Gastroesophageal sphincter (tissue), 4 donors: ENCODE measurements at regions not wholly inside any gene's neighbourhood (a gene's known extent, or its start where the extent isn't known, plus 50 kb on each side); places are given as distances from the start of the nearest gene placed in this dataset.

Experiments used
- ATAC-seq: fragments of 150-250 bp; one replicate; pipeline ENCODE4 v1.9.1; 2016; ENCODE audit warnings: mild to moderate bottlenecking, moderate library complexity
- H3K27ac ChIP-seq, 4 donors: fragments of 200-600 bp; sonication (generic) in 3 of 4; 1 replicate in 3 of 4; 2 replicates in 1 of 4; pipeline ENCODE4 v1.5.1; 2016 to 2019
- H3K27me3 ChIP-seq: fragments of 200-600 bp; sonication (generic); one replicate; pipeline ENCODE4 v1.5.1; 2019
- H3K36me3 ChIP-seq, 2 donors: fragments of 200-600 bp; sonication (generic); one replicate each; pipeline ENCODE4 v1.5.1; 2019; ENCODE audit warnings: control low read depth in 1 of 2
- H3K4me1 ChIP-seq, 3 donors: fragments of 200-600 bp; sonication (generic); 1 replicate in 2 of 3; 2 replicates in 1 of 3; pipeline ENCODE4 v1.5.1; 2016 to 2019; ENCODE audit warnings: control low read depth in 2 of 3
- H3K4me3 ChIP-seq, 2 donors: fragments of 200-600 bp; sonication (generic); one replicate each; pipeline ENCODE4 v1.5.1; 2019; ENCODE audit warnings: mild to moderate bottlenecking in 1 of 2, moderate library complexity in 1 of 2
- H3K9me3 ChIP-seq, 3 donors: fragments of 200-600 bp; sonication (generic); one replicate each; pipeline ENCODE4 v1.5.1; 2017 to 2019; ENCODE audit warnings: control low read depth in 2 of 3
- CTCF ChIP-seq, 4 experiments: fragments of 200-600 bp in 2 of 4; fragments of 450-650 bp in 2 of 4; sonication (generic) in 1 of 4; IDR thresholded peaks; one replicate each; pipeline ENCODE4 v1.5.1; 2017 to 2019; ENCODE audit warnings: antibody characterized with exemption in 4 of 4, mild to moderate bottlenecking in 2 of 4, moderate library complexity in 2 of 4
- EP300 ChIP-seq: sonication (generic); formaldehyde crosslinking; IDR thresholded peaks from one replicate; pipeline ENCODE4 v1.6.1; 2017; ENCODE audit warnings: antibody characterized with exemption, mild to moderate bottlenecking
- POLR2A ChIP-seq, 2 donors: fragments of 450-650 bp; IDR thresholded peaks; one replicate each; pipeline ENCODE4 v1.6.1; 2017; ENCODE audit warnings: antibody characterized with exemption in 2 of 2, mild to moderate bottlenecking in 2 of 2, moderate library complexity in 1 of 2
- POLR2AphosphoS5 ChIP-seq: sonication (generic); formaldehyde crosslinking; IDR thresholded peaks from one replicate; pipeline ENCODE4 v1.6.1; 2017; ENCODE audit warnings: antibody characterized with exemption
- WGBS, 2 donors: methylation state at CpG; one replicate each; pipeline ENCODE4 v1.1.5; 2018; ENCODE audit warnings: low coverage in 1 of 2; 5-methylcytosine and 5-hydroxymethylcytosine counted together

- Histone ChIP-seq H3K4me1 (no peaks in the 10 kb centered on the region), H3K36me3 (no peaks in the 10 kb centered on the region), H3K9me3 (peaks cover 0 to 12% (median 0%) of the 10 kb centered on the region in 3 donors), H3K27me3 (no peaks in the 10 kb centered on the region), H3K4me3 (no peak overlapping the region), H3K27ac (no peak overlapping the region)
- ATAC-seq = no peak
- TF ChIP-seq CTCF (IDR thresholded peaks at IDR 0.05) (no peak), POLR2AphosphoS5 (no peak), EP300 (no peak), POLR2A (IDR thresholded peaks at IDR 0.05) (no peak)
- 73 to 75% methylated on average over 1 to 2 of the region's 2 CpGs for WGBS, 2 donors
Observed at GRCh38 chr10:118522791-118523498, 72.5 kb downstream of the PRLHR start.

- H3K4me3 ChIP-seq = no peak overlapping the region
- H3K4me1 ChIP-seq = no peaks in the 10 kb centered on the region
- no peak for TF ChIP-seq POLR2A (IDR thresholded peaks at IDR 0.05)
- H3K27ac ChIP-seq = no peak overlapping the region
- H3K36me3 ChIP-seq = no peaks in the 10 kb centered on the region
- WGBS, 2 donors = 63 to 74% methylated on average over 5 of the region's 5 CpGs
- H3K9me3 ChIP-seq = peaks cover 0 to 17% (median 0%) of the 10 kb centered on the region in 3 donors
- no peaks in the 10 kb centered on the region for H3K27me3 ChIP-seq
- no peak for ATAC-seq
Observed at GRCh38 chr10:118521415-118522117, 73.9 kb downstream of the PRLHR start.

- 61 to 76% methylated on average over 5 to 6 of the region's 6 CpGs for WGBS, 2 donors
- H3K36me3 ChIP-seq = no peaks in the 10 kb centered on the region
- no peak for ATAC-seq
- no peaks in the 10 kb centered on the region for H3K4me1 ChIP-seq
- no peak overlapping the region for H3K27ac ChIP-seq
- TF ChIP-seq POLR2A (IDR thresholded peaks at IDR 0.05) (no peak), EP300 (no peak), CTCF (IDR thresholded peaks at IDR 0.05) (no peak)
- H3K9me3 ChIP-seq = peaks cover 0 to 17% (median 0%) of the 10 kb centered on the region in 3 donors
- no peak overlapping the region for H3K4me3 ChIP-seq
- no peaks in the 10 kb centered on the region for H3K27me3 ChIP-seq
Observed at GRCh38 chr10:118520116-118520742, 75.2 kb downstream of the PRLHR start.

GRCh38 chr10:118518095-118518494 is 77.4 kb downstream of the PRLHR start:
- Histone ChIP-seq H3K4me1 (no peaks in the 10 kb centered on the region), H3K9me3 (peaks cover 0 to 17% (median 0%) of the 10 kb centered on the region in 3 donors), H3K27me3 (no peaks in the 10 kb centered on the region), H3K27ac (no peak overlapping the region), H3K36me3 (no peaks in the 10 kb centered on the region), H3K4me3 (no peak overlapping the region)
- TF ChIP-seq POLR2A (IDR thresholded peaks at IDR 0.05) = no peak
- TF ChIP-seq CTCF (IDR thresholded peaks at IDR 0.05) = no peak
- no peak for TF ChIP-seq EP300
- no peak for TF ChIP-seq POLR2AphosphoS5
- no peak for ATAC-seq

- no peak overlapping the region for H3K4me3 ChIP-seq
- 79 to 91% methylated on average over 4 of the region's 4 CpGs for WGBS, 2 donors
- ATAC-seq = no peak
- TF ChIP-seq POLR2AphosphoS5 (no peak), POLR2A (IDR thresholded peaks at IDR 0.05) (no peak), CTCF (IDR thresholded peaks at IDR 0.05) (no peak)
- no peaks in the 10 kb centered on the region for H3K27me3 ChIP-seq
- H3K9me3 ChIP-seq = peaks cover 0 to 17% (median 0%) of the 10 kb centered on the region in 3 donors
- H3K27ac ChIP-seq = no peak overlapping the region
- H3K36me3 ChIP-seq = no peaks in the 10 kb centered on the region
- no peaks in the 10 kb centered on the region for H3K4me1 ChIP-seq
Observed at GRCh38 chr10:118516716-118517115, 78.7 kb downstream of the PRLHR start.
